GM19463 (cell line): ENCODE measurements at regions not wholly inside any gene's neighbourhood (a gene's known extent, or its start where the extent isn't known, plus 50 kb on each side); places are given as distances from the start of the nearest gene placed in this dataset.

ENCODE experiments used
- ATAC-seq: cut with Tn5 transposase; IDR thresholded peaks from one replicate; pipeline ENCODE4 v1.9.1; 2021; ENCODE audit warnings: mild to moderate bottlenecking, moderate library complexity; ENCODE audit not compliant: unreplicated experiment

DNA sequence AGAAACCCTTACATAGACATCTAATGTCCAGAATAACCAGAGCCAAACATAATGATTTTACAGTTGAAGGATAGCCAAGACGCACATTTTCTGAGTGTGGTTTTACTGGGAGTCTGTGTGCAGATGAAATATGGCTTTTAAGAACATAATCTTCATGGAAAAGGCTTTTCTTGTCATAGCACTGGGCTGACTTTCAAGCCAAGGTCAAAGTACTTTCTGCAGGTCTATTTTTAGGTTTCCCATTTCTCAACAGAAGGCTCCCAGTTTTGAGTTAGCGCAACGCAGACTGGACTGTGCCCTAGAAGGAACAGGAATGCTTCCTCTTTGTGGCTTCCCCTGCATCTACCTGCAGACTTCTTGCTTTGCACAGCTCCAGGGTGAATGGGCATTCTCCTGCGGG is 92.3 kb upstream of the UPP2 start:
- no peak for ATAC-seq

- peak; percentile 48 for ATAC-seq
Observed at GRCh38 chr2:158006961-158007719, 94.5 kb upstream of the UPP2 start.

DNA sequence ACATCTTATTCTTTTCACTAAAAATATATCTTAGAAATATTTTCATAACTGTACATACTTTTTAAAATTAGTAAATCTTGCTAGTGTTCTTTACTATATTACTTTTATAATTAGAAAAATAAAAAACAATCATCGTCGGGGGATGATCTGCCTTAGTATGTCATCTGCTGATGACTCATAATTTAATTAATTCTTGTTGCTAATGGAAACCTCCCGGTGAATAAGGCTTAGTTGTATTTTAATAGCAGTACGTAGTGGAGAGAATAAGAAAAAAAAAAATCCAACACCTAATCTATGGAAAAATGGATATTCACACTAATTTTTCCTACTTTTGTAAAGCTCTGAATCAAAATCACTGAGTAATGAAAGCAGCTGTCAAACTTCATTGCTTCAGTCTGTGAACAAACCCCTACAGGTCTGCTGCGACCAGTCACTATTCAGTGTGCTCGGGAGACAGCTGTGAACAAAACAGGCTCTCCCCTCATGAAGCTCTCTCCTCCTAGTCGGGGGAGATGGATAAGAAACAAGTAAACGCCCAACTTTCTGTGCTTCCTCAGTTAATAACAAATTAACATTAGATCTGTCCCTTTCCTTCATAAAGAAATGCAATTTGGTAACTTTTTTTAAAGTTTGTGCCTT is 97.4 kb upstream of the UPP2 start:
- no peak for ATAC-seq

- no peak for ATAC-seq
Observed at GRCh38 chr2:158002079-158002478, 99.6 kb upstream of the UPP2 start.

GRCh38 chr2:157996799-157997198 is 104.9 kb upstream of the UPP2 start:
- ATAC-seq, result no peak

GRCh38 chr2:157995117-157995516 is 106.6 kb upstream of the UPP2 start:
- no peak for ATAC-seq

- no peak for ATAC-seq
Observed at GRCh38 chr2:157991932-157992331, 109.7 kb upstream of the UPP2 start.

- ATAC-seq, result no peak
Observed at GRCh38 chr2:157990173-157990572, 111.5 kb upstream of the UPP2 start.

- no peak for ATAC-seq
Observed at GRCh38 chr2:157989227-157989626, 112.4 kb upstream of the UPP2 start.

DNA sequence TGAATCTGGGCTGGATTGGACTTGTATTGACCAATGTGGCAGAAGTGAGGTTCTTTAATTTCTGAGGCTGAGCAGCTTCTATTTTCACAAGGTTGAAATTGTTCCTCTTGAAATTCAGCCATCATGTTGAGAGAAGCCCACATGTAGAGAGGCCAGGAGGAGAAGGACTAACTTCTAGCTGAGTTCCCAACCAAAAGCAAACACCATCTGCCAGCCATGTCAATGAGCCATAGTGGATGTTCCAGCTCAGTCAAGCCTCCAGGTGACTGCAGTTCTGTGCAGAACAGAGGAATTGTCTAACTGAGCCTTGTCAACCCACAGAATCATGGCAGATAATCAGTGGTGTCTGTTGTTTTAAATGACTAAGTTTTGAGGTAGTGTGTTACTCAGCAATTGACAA is 110.6 kb upstream of the ACVR1 start:
- ATAC-seq, result no peak

DNA sequence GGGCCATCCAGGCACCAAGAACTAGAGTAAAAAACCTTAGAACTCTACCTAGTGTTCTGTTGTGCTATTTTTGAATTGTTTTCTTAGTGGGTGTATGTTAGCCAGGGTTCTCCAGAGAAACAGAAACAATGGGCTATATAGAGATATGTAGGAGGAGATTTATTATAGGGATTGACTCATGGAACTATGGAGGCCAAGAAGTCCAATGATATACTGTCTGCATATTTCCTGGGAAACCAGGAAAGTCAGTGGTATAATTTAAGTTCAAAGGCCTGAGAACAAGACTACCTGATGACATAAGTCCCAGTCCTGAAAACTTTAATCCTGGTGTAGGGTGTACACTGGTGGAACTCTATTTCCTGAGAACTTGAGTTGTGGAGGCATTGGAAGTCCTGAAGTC is 108.7 kb upstream of the ACVR1 start:
- ATAC-seq, result no peak

GRCh38 chr2:157980020-157980419 is 103.9 kb upstream of the ACVR1 start:
- no peak for ATAC-seq

GRCh38 chr2:157971702-157972101 is 95.6 kb upstream of the ACVR1 start:
- no peak for ATAC-seq

- no peak for ATAC-seq
Observed at GRCh38 chr2:157967856-157968255, 91.7 kb upstream of the ACVR1 start.

DNA sequence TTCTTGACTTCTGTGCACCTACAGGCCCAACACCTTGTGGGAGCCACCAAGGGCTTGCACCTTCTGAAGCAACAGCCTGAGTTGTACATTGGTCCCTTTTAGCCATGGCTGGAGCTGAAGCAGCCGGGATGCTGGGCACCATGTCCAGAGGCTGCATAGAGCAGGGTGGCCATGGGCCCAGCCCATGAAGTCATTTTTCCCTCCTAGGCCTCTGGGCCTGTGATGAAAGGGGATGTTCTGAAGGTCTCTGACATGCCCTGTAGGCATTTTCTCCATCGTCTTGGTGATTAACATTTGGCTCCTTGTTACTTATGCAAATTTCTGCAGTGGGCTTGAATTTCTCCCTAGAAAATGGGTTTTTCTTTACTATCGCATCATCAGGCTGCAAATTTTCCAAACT is 83.1 kb upstream of the ACVR1 start:
- no peak for ATAC-seq

DNA sequence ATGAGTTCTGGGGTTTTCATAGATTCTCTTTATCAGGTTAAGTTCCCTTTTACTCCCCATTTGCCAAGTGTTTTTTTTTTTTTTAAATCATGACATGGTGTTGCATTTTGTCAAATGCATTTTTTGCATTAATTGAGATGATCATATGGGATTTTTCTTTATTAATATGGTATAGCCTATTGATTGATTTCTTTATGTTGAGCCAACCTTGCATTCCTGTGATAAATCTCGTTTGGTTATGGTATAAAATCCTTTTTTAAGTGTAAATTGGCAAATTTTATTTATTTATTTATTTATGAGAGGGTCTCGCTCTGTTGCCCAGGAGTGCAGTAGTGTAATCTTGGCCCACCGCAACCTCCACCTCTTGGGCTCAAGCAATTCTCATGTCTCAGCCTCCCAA is 81.5 kb upstream of the ACVR1 start:
- ATAC-seq, result no peak

DNA sequence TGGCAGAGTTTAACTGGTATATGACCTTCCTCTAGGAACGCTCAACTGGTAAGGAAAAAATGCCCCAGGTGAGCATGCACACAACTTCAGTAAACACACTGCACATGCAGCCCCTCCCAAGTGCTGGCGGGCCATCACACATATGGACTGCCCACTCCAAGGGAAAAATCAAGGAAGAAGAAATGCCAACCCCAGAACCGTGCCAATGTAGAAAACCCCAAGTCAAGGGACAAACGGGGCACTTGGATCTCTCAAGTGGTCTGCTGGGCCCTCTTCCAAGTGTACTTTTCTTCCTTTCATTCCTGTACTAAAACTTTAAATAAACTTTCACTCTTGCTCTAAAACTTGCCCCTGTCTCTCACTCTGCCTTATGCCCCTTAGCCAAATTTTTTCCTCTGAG is 76.4 kb upstream of the ACVR1 start:
- ATAC-seq, result no peak

GRCh38 chr2:157948856-157949255 is 72.7 kb upstream of the ACVR1 start:
- no peak for ATAC-seq

DNA sequence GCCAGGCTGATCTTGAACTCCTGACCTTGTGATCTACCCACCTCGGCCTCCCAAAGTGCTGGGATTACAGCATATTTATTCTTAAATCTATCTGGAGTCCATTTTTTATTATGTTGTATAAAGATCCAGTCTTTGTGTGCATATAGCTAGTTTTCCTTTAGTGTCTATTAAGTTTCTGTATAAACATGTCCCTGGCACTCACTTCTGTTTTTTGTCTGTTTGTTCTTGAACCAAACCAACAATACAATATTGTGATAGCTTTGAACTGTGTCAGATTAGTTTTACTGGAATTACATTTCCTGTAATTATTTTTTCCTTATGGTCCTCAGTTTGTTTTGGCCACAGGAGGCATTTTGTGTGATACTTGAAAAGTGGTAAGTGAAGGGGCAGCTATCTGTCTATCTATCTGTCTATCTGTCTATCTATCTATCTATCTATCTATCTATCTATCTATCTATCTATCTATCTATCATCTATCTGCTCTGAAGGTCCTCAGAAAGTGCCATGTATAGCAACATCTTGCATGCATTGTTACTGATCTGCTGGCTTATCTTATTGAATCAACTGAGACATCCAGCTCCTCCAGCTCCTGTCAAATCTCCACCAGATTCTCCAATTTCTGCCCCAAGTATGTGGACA is 70.9 kb upstream of the ACVR1 start:
- ATAC-seq, result no peak

DNA sequence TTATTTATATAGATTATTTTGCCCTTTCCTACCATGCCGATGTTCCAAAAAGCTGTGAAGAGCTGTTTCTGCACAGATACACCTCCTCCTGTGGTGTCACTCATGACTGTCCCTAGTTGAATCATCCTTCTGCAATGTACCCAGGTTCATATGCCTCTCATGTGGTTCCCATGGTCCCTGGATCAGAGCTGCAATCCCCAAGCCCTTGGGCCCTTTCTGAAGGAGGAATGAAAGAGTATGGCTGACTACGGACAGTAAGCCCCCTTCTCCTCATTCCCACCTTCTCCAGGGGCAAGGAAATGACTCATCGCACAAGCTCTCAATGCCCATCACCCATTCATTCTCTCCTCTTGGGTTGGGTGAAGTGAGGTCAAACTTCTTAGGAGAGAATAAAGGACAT is 63.9 kb upstream of the ACVR1 start:
- ATAC-seq, result no peak

DNA sequence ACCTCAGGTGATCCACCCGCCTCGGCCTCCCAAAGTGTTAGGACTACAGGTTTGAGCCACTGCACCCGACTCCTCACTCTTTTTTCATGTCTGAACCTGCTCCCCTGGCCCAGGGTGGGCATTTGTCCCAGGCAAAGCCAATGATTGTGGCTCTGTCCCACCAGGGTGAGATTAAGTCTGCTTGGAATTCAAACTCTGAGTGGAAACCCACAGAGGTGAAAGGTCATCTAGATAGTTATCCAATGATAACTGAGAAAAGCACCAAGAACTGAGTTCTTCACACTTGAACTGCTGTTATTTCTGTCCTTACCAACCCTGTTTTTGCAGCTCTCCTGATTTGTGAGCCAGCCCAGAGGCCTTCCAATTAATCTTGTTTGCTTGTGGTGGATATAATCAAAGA is 62.4 kb upstream of the ACVR1 start:
- ATAC-seq, result no peak

GRCh38 chr2:157936406-157936805 is 60.3 kb upstream of the ACVR1 start:
- ATAC-seq, result no peak
